Cardiac fibroblast (primary cell): ENCODE measurements at regions not wholly inside any gene's neighbourhood (a gene's known extent, or its start where the extent isn't known, plus 50 kb on each side); places are given as distances from the start of the nearest gene placed in this dataset.

Experiments used
- DNase-seq, 2 donors: peaks; one replicate each; pipeline versions ENCODE4 v3.0.0 to v3.0.0-alpha.2; 2010; ENCODE audit warnings: low read depth in 2 of 2
- H3K4me3 ChIP-seq, 2 donors: replicated peaks in 1 of 2; 1 replicate in 1 of 2; 2 replicates in 1 of 2; pipeline ENCODE4 v1.5.1; 2011; ENCODE audit warnings: low read depth in 2 of 2, low read length in 2 of 2, mild to moderate bottlenecking in 2 of 2, moderate library complexity in 1 of 2
- CTCF ChIP-seq: IDR thresholded peaks from one replicate; pipeline ENCODE4 v1.5.1; 2011; ENCODE audit warnings: low read depth, mild to moderate bottlenecking, low read length, inconsistent platforms

GRCh38 chr5:125149527-125149926, 403.1 kb upstream of the ZNF608 start:
- TF ChIP-seq CTCF: no peak
- DNase-seq: no peak
- H3K4me3 ChIP-seq: no peak overlapping the region

- H3K4me3 ChIP-seq: no peak overlapping the region
- no peak for TF ChIP-seq CTCF
- no peak for DNase-seq
Observed at GRCh38 chr5:125150041-125150669, 403.7 kb upstream of the ZNF608 start.

GRCh38 chr5:125151150-125151900, 404.9 kb upstream of the ZNF608 start:
- no peak for TF ChIP-seq CTCF
- H3K4me3 ChIP-seq: no peak overlapping the region

GRCh38 chr5:125152044-125152443, 405.6 kb upstream of the ZNF608 start:
- no peak for DNase-seq
- no peak for TF ChIP-seq CTCF
- no peak overlapping the region for H3K4me3 ChIP-seq

More at GRCh38 chr5:125151150-125151900, 404.9 kb upstream of the ZNF608 start:
- DNase-seq: no peak

GRCh38 chr5:125152461-125153189, 406.2 kb upstream of the ZNF608 start:
- no peak for DNase-seq
- H3K4me3 ChIP-seq: no peak overlapping the region
- no peak for TF ChIP-seq CTCF

- no peak for TF ChIP-seq CTCF
- DNase-seq: no peak
- H3K4me3 ChIP-seq: no peak overlapping the region
Observed at GRCh38 chr5:125153231-125153630, 406.8 kb upstream of the ZNF608 start.
